ENCODE measurements at regions not wholly inside any gene's neighbourhood (a gene's known extent, or its start where the extent isn't known, plus 50 kb on each side); places are given as distances from the start of the nearest gene placed in this dataset.

- Histone ChIP-seq H3K9me3 (ENCODE audit: control insufficient read depth, insufficient read depth, low read depth, low read length) (no peaks in the 10 kb centered on the region), H3K4me1 (ENCODE audit: control insufficient read depth, insufficient read depth, low read length) (no peaks in the 10 kb centered on the region), H3K36me3 (ENCODE audit: control insufficient read depth in 2 of 2, insufficient read depth in 1 of 2, low read length in 2 of 2) (no peaks in the 10 kb centered on the region), H3K27ac (ENCODE audit: extremely low read depth, low read depth, low read length) (no peak overlapping the region), H3K4me3 (ENCODE audit: low read depth, low read length) (no peak overlapping the region)
- no peak for TF ChIP-seq ZNF473 (tag by site-specific recombination; IDR thresholded peaks at IDR 0.05)
- TF ChIP-seq PRDM6 (tag by site-specific recombination; IDR thresholded peaks at IDR 0.05) = no peak
- no peak for TF ChIP-seq ZNF629 (tag by site-specific recombination; IDR thresholded peaks at IDR 0.05)
- TF ChIP-seq ZNF202 (tag by site-specific recombination; IDR thresholded peaks at IDR 0.05; ENCODE audit: borderline replicate concordance) = no peak
- no peak for TF ChIP-seq ZFHX2 (tag by site-specific recombination; conservative IDR thresholded peaks at IDR 0.05)
- no peak for TF ChIP-seq ZNF350 (tag by site-specific recombination; IDR thresholded peaks at IDR 0.05)
- TF ChIP-seq ZNF76 (tag by site-specific recombination; IDR thresholded peaks at IDR 0.05; ENCODE audit: borderline replicate concordance, low read depth) = no peak
- no peak for TF ChIP-seq ZNF292 (tag by site-specific recombination; IDR thresholded peaks at IDR 0.05; ENCODE audit: borderline replicate concordance, low read depth)
- TF ChIP-seq ZBTB10 (tag by site-specific recombination; IDR thresholded peaks at IDR 0.05) = no peak
- no peak for TF ChIP-seq ZNF626 (tag by site-specific recombination; IDR thresholded peaks at IDR 0.05)
- TF ChIP-seq KLF7 (tag by site-specific recombination; IDR thresholded peaks at IDR 0.05; ENCODE audit: borderline replicate concordance) = no peak
- TF ChIP-seq KLF9 (tag by site-specific recombination; IDR thresholded peaks at IDR 0.05; ENCODE audit: low read depth) = no peak
- no peak for TF ChIP-seq ZNF2 (tag by site-specific recombination; IDR thresholded peaks at IDR 0.05)
- no peak for TF ChIP-seq ZNF423 (tag by site-specific recombination; IDR thresholded peaks at IDR 0.05)
- ChIA-PET POLR2A (no interaction called here), CTCF (no interaction called here)
These were observed 175.9 kb downstream of the BCOR start for GRCh38 chrX:39921838-39922237.

- Histone ChIP-seq H3K4me3 (ENCODE audit: low read depth, low read length) (no peak overlapping the region), H3K9me3 (ENCODE audit: control insufficient read depth, insufficient read depth, low read depth, low read length) (no peaks in the 10 kb centered on the region), H3K4me1 (ENCODE audit: control insufficient read depth, insufficient read depth, low read length) (no peaks in the 10 kb centered on the region), H3K27ac (ENCODE audit: extremely low read depth, low read depth, low read length) (no peak overlapping the region), H3K36me3 (ENCODE audit: control insufficient read depth in 2 of 2, insufficient read depth in 1 of 2, low read length in 2 of 2) (no peaks in the 10 kb centered on the region)
- POLR2A ChIA-PET = no interaction called here
- CTCF ChIA-PET = interaction anchor here (0.7 kb wide), 1 partner anchor 544 kb away, joined by 3 read pairs; no protein-coding TSS in a partner anchor
- TF ChIP-seq ZNF626 (tag by site-specific recombination; IDR thresholded peaks at IDR 0.05) = no peak
- no peak for TF ChIP-seq OVOL3 (tag by site-specific recombination; IDR thresholded peaks at IDR 0.05)
- TF ChIP-seq KLF16 (tag by site-specific recombination; IDR thresholded peaks at IDR 0.05) = no peak
- TF ChIP-seq ZNF623 (tag by site-specific recombination; IDR thresholded peaks at IDR 0.05) = no peak
- TF ChIP-seq ZNF146 (tag by site-specific recombination; IDR thresholded peaks at IDR 0.05) = no peak
- TF ChIP-seq ZNF354C (tag by site-specific recombination; IDR thresholded peaks at IDR 0.05; ENCODE audit: borderline replicate concordance, low read depth) = no peak
- TF ChIP-seq ZNF514 (tag by site-specific recombination; IDR thresholded peaks at IDR 0.05) = no peak
- no peak for TF ChIP-seq ZNF518A (tag by site-specific recombination; conservative IDR thresholded peaks at IDR 0.05; ENCODE audit: low read depth)
- TF ChIP-seq OSR2 (tag by site-specific recombination; IDR thresholded peaks at IDR 0.05) = no peak
- TF ChIP-seq SCRT1 (tag by site-specific recombination; IDR thresholded peaks at IDR 0.05; ENCODE audit: borderline replicate concordance) = no peak
- no peak for TF ChIP-seq ZNF398 (tag by site-specific recombination; IDR thresholded peaks at IDR 0.05)
These were observed 175.3 kb downstream of the BCOR start for GRCh38 chrX:39922488-39922887.

Data from HEK293 (cell line).